GM23248 (cell line): ENCODE measurements at regions not wholly inside any gene's neighbourhood (a gene's known extent, or its start where the extent isn't known, plus 50 kb on each side); places are given as distances from the start of the nearest gene placed in this dataset.

Experiments used
- EZH2 ChIP-seq: fragments of 200-600 bp; sonication (generic); IDR thresholded peaks from 2 replicates; pipeline ENCODE4 v1.6.1; 2018; ENCODE audit warnings: antibody characterized with exemption, mild to moderate bottlenecking; ENCODE audit not compliant: insufficient read depth, poor library complexity, severe bottlenecking
- EZH2phosphoT487 ChIP-seq: fragments of 200-600 bp; sonication (generic); IDR thresholded peaks from 2 replicates; pipeline ENCODE4 v1.6.1; 2018; ENCODE audit warnings: antibody characterized with exemption, moderate library complexity, mild to moderate bottlenecking, low read depth; ENCODE audit not compliant: insufficient read depth

DNA sequence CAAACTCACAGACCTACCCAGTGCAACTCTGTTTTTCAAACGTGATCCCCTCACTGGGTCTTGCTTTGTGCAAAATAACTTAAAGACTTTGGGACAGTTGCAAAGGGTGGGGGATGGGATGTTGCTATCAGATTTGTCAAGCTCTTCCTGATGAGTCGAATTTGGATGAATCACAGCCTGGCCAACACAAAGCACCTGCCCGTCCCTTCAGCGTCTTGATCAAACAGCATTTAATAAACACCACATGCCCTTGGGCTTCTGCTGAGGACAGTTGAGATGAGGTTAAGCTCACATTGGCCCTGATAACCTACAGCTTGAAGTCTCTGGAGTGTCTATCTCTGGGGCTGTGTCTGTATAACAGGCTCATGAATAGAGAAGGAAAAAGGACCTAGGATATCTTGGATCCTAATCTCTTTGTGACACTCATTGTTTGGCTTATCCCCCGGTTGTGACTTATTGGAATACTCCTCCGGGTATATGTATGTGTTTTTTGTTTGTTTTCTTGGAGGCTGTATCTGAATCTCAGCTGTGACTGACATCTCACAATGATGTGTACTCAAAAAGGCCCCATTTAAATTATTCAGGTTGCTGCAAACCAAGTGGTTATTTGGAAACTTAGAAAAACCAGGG lies 132.6 kb upstream of the NAMPT start:
- no peak for TF ChIP-seq EZH2
- no peak for TF ChIP-seq EZH2phosphoT487
